ACC112 (cell line): ENCODE measurements at regions not wholly inside any gene's neighbourhood (a gene's known extent, or its start where the extent isn't known, plus 50 kb on each side); places are given as distances from the start of the nearest gene placed in this dataset.

Source experiments
- H2AFZ ChIP-seq: fragments of 200-600 bp; sonication (generic); one replicate; pipeline ENCODE4 v1.6.0; 2017; ENCODE audit warnings: antibody characterized with exemption, low read length; ENCODE audit not compliant: unreplicated experiment
- H3K27ac ChIP-seq: fragments of 200-600 bp; sonication (generic); 2 replicates; pipeline ENCODE4 v1.5.1; 2014; ENCODE audit warnings: low read depth, mild to moderate bottlenecking, antibody characterized with exemption, low read length, moderate library complexity
- H3K27me3 ChIP-seq: fragments of 200-600 bp; sonication (generic); 2 replicates; pipeline ENCODE4 v1.6.1; 2014; ENCODE audit warnings: mild to moderate bottlenecking, antibody characterized with exemption, low read length, moderate library complexity, mixed read lengths; ENCODE audit not compliant: insufficient read depth
- H3K36me3 ChIP-seq: fragments of 200-600 bp; sonication (generic); 2 replicates; pipeline ENCODE4 v1.6.1; 2016; ENCODE audit warnings: mild to moderate bottlenecking, antibody characterized with exemption, low read length, moderate library complexity, mixed read lengths; ENCODE audit not compliant: insufficient read depth
- H3K4me1 ChIP-seq: fragments of 200-600 bp; sonication (generic); one replicate; pipeline ENCODE4 v1.6.1; 2016; ENCODE audit warnings: low read length, mixed read lengths; ENCODE audit not compliant: insufficient read depth, unreplicated experiment, control insufficient read depth
- H3K4me3 ChIP-seq: fragments of 200-600 bp; sonication (generic); 2 replicates; pipeline ENCODE4 v1.5.1; 2014; ENCODE audit warnings: mild to moderate bottlenecking, low read depth, low read length
- H3K79me2 ChIP-seq: fragments of 200-600 bp; sonication (generic); one replicate; pipeline ENCODE4 v1.6.0; 2016; ENCODE audit warnings: low read length; ENCODE audit not compliant: control insufficient read depth, unreplicated experiment, insufficient read depth

GRCh38 chr16:80489173-80489572, 51.6 kb upstream of the DYNLRB2 start:
- H3K4me1 ChIP-seq: no peaks in the 10 kb centered on the region
- H3K79me2 ChIP-seq: no peaks in the 10 kb centered on the region
- no peak overlapping the region for H3K4me3 ChIP-seq
- H3K36me3 ChIP-seq: no peaks in the 10 kb centered on the region
- H2AFZ ChIP-seq: no peak overlapping the region
- H3K27me3 ChIP-seq: peaks cover 3% of the 10 kb centered on the region; the same call in 1 of the 2 replicates
- no peak overlapping the region for H3K27ac ChIP-seq

GRCh38 chr16:80488167-80488566, 52.6 kb upstream of the DYNLRB2 start:
- no peak overlapping the region for H3K27ac ChIP-seq
- H3K36me3 ChIP-seq: no peaks in the 10 kb centered on the region
- H3K27me3 ChIP-seq: peaks cover 3% of the 10 kb centered on the region; the same call in 1 of the 2 replicates
- H2AFZ ChIP-seq: no peak overlapping the region
- H3K79me2 ChIP-seq: no peaks in the 10 kb centered on the region
- no peak overlapping the region for H3K4me3 ChIP-seq
- H3K4me1 ChIP-seq: no peaks in the 10 kb centered on the region

DNA sequence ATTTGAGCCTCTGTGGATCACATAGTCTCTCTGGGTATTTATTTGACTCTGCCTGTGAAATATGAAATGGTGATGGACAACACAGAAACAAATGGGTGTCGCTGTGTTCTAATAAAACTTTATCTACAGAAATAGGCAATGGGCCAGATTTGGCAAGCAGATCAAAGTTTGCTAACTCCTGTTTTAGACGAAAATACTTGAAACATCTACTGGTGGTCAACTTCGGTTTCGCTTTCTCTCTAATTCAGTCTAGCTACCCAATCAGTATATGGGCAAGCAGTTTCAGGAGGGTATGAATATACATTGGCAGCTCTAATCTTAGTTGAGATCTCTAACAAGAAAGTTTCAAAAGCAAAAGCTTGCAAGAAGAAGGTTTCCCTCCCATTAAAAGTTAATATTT, 60.1 kb upstream of the DYNLRB2 start:
- Histone ChIP-seq H2AFZ (no peak overlapping the region), H3K4me1 (no peaks in the 10 kb centered on the region), H3K79me2 (no peaks in the 10 kb centered on the region), H3K36me3 (no peaks in the 10 kb centered on the region), H3K27me3 (peaks cover 10% of the 10 kb centered on the region), H3K4me3 (no peak overlapping the region), H3K27ac (no peak overlapping the region)

DNA sequence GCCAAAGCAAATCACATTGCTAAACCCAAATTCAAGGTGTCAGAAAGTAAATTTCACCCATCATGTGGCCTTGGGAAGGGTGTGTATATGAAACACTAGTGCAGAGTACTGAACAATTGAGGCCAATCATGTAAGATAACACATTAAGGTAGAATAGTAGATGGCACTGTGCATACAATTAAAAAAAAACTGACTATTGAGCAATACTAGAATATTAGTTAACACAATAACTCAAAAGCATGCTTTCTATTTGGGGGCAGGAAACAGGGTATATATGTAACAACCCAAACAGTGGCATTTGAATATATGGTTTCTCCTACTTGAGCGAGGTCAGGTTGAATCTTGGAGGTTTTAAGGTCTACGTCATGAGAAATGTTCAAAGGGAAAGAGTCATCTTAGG, 63.0 kb upstream of the DYNLRB2 start:
- H3K79me2 ChIP-seq: no peaks in the 10 kb centered on the region
- no peak overlapping the region for H2AFZ ChIP-seq
- no peak overlapping the region for H3K4me3 ChIP-seq
- no peaks in the 10 kb centered on the region for H3K36me3 ChIP-seq
- peaks cover 10% of the 10 kb centered on the region for H3K27me3 ChIP-seq
- H3K27ac ChIP-seq: no peak overlapping the region
- no peaks in the 10 kb centered on the region for H3K4me1 ChIP-seq

DNA sequence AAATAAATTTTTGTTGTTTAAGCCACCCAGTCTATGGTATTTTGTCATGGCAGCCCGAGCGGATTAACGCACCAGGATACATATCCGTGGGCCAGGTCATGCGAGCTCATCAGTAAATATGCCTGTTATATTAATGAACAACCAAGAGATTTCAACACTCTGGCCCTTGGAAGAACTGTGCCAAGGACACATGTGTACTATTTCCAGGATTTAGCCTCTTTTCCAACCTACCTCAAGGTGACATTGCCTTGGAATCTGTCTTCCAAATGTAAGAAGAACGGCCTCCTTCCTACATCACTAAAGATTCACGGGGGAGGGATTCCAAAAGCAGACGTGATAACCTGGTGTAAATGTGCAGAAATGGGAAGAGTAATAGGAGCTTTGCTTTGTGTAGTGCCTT, 72.8 kb upstream of the DYNLRB2 start:
- Histone ChIP-seq H3K4me1 (no peaks in the 10 kb centered on the region), H3K27me3 (no peaks in the 10 kb centered on the region)

GRCh38 chr16:80466024-80466987, 74.5 kb upstream of the DYNLRB2 start:
- Histone ChIP-seq H3K4me1 (no peaks in the 10 kb centered on the region), H3K79me2 (no peaks in the 10 kb centered on the region), H3K27me3 (no peaks in the 10 kb centered on the region; the same call in 1 of the 2 replicates), H3K4me3 (no peak overlapping the region), H2AFZ (no peak overlapping the region), H3K36me3 (no peaks in the 10 kb centered on the region), H3K27ac (no peak overlapping the region)

More for the DNA sequence above, 72.8 kb upstream of the DYNLRB2 start:
- H3K79me2 ChIP-seq: no peaks in the 10 kb centered on the region
- no peak overlapping the region for H2AFZ ChIP-seq
- H3K27ac ChIP-seq: no peak overlapping the region
- no peak overlapping the region for H3K4me3 ChIP-seq
- no peaks in the 10 kb centered on the region for H3K36me3 ChIP-seq

DNA sequence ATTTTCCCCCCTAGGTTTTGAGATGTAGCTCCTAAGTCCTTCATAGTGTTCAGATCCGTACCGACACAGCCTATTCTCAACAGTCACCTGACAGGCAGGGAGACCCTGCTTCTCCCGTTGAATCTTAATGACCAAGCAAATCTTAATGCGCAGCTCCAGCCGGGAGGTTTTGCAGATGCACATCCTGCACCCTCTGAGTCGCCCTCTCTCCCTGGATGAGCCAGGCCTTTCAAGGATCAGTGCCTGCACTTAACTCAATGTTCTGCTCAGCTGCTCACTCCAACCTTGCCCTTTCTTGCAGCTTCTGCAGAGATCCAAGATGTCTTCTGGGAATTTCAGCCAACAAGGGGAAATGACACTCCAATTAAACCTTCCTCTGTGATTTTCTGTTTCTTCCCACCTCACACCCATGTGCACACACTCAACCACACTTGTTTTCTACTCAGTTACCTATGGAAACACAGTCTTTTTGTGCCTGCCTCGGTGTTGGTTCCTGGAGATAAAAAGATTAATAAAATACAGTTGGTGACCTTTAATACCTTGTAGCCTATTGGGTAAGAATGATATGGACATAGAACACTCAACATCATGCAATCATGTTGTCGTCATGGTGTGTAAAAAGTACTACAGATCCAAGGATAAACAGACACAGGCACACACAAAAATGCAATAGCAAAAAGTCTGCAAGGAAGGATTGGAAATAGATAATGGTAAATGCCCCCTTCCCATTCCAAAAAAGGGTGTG, 76.9 kb upstream of the DYNLRB2 start:
- H3K27me3 ChIP-seq: peaks cover 13% of the 10 kb centered on the region
- H3K79me2 ChIP-seq: no peaks in the 10 kb centered on the region
- no peaks in the 10 kb centered on the region for H3K4me1 ChIP-seq
- no peak overlapping the region for H3K27ac ChIP-seq
- no peaks in the 10 kb centered on the region for H3K36me3 ChIP-seq
- H2AFZ ChIP-seq: no peak overlapping the region
- H3K4me3 ChIP-seq: no peak overlapping the region

DNA sequence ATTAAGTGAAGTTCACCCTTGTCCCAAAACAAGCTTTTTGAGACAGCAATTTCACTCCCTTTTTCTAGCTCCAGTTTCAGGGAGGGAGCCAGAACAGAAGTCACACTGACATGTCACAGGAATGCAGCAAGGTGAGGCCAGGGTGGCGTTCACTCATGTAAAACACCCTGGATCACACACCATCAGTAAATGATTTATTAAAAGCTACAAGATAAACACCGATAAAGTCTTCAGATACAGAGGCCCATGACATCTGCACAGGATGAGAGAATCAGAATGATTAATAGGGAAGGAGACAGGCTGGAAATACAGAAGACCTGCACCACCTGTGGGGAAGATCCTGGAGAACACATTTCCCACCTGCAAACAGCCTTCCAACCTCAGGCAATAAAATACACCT, 77.5 kb upstream of the DYNLRB2 start:
- Histone ChIP-seq H2AFZ (no peak overlapping the region), H3K79me2 (no peaks in the 10 kb centered on the region), H3K4me3 (no peak overlapping the region), H3K36me3 (no peaks in the 10 kb centered on the region), H3K27ac (no peak overlapping the region), H3K27me3 (peaks cover 13% of the 10 kb centered on the region), H3K4me1 (no peaks in the 10 kb centered on the region)

DNA sequence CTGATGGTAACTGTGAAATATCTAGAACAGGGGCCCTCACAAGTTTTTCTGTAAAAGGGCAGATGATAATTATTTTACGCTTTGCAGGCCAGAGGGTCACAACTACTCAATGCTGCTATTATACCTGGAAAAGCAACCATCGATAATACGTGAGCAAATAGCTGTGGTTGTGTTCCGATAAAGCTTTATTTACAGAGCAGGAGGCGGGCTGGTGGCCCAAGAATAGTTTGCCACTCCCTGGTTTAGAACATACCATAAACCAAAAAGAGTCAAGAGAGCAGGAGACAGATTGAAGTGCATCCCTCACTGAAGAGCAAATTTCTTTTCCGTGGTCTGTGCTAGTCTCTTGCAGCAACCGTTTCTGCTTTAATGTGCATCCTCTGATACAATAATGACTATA, 77.9 kb upstream of the DYNLRB2 start:
- no peaks in the 10 kb centered on the region for H3K79me2 ChIP-seq
- no peak overlapping the region for H3K4me3 ChIP-seq
- no peak overlapping the region for H3K27ac ChIP-seq
- H3K4me1 ChIP-seq: no peaks in the 10 kb centered on the region
- H2AFZ ChIP-seq: no peak overlapping the region
- H3K27me3 ChIP-seq: peaks cover 13% of the 10 kb centered on the region
- no peaks in the 10 kb centered on the region for H3K36me3 ChIP-seq

DNA sequence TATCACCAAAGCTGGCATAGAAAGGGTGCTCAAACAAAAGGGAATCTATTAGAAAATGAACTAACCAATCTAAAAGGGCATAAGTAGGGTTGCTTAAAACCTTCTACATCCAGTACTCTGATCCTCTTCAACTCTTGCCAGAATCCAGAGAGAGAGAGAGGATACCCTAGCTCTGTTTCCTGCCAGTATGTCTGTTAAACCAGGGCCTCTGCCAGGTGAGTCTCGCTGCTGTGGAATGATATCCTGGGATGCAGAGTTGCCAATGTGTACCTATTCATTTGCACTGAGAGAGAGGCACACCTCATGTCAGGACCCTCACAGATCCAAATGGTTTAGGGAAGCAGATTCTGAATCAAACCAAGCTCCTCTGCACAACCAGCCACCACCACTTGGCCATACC, 79.8 kb upstream of the DYNLRB2 start:
- no peak overlapping the region for H3K27ac ChIP-seq
- H2AFZ ChIP-seq: no peak overlapping the region
- peaks cover 13% of the 10 kb centered on the region for H3K27me3 ChIP-seq
- H3K79me2 ChIP-seq: no peaks in the 10 kb centered on the region
- no peak overlapping the region for H3K4me3 ChIP-seq
- H3K4me1 ChIP-seq: no peaks in the 10 kb centered on the region
- no peaks in the 10 kb centered on the region for H3K36me3 ChIP-seq
